IMR-90 (cell line): ENCODE measurements at regions not wholly inside any gene's neighbourhood (a gene's known extent, or its start where the extent isn't known, plus 50 kb on each side); places are given as distances from the start of the nearest gene placed in this dataset.

Source experiments
- ATAC-seq: fragments of 200-7000 bp; cut with Tn5 transposase; 2 replicates; pipeline ENCODE4 v1.9.1; 2020; ENCODE audit warnings: low read depth, mild to moderate bottlenecking, moderate library complexity
- BruUV-seq: library from RNA; stranded (reverse); fragments of 400-500 nt; replicated peaks from 2 replicates; lab custom pipeline; 2021; lab: Mats Ljungman, UMichigan
- CTCF ChIA-PET: fragments of 300-600 bp; formaldehyde crosslinking; extraction: SDS; loops from one replicate; lab custom pipeline; 2021; ENCODE audit warnings: antibody characterized with exemption; lab: Yijun Ruan, JAX
- POLR2A ChIA-PET: fragments of 300-600 bp; sonication (Branson Sonifier 250); formaldehyde crosslinking; loops from one replicate; lab custom pipeline; 2022; ENCODE audit warnings: antibody characterized with exemption; ENCODE audit not compliant: unreplicated experiment; lab: Charles Lee
- DNase-seq: peaks from one replicate; pipeline ENCODE4 v3.0.0; 2013
- H2AFZ ChIP-seq: replicated peaks from 2 replicates; pipeline ENCODE3; 2013; ENCODE audit warnings: low read length, mild to moderate bottlenecking; ENCODE audit not compliant: poor library complexity
- H2AK5ac ChIP-seq: 2 replicates; pipeline ENCODE4 v1.6.1; 2013; ENCODE audit warnings: low read depth, low read length, inconsistent platforms
- H2AK9ac ChIP-seq: replicated peaks from 2 replicates; pipeline ENCODE3; 2013; ENCODE audit warnings: mild to moderate bottlenecking, low read depth, low read length, moderate library complexity; ENCODE audit not compliant: poor library complexity
- H2BK120ac ChIP-seq: 2 replicates; pipeline ENCODE4 v1.6.1; 2013; ENCODE audit warnings: low read depth, low read length, inconsistent platforms
- H2BK15ac ChIP-seq: 3 replicates; pipeline ENCODE4 v1.6.1; 2013; ENCODE audit warnings: low read depth, low read length, inconsistent platforms
- H2BK20ac ChIP-seq: 2 replicates; pipeline ENCODE4 v1.6.1; 2013; ENCODE audit warnings: low read depth, mild to moderate bottlenecking, inconsistent platforms, low read length, moderate library complexity
- H2BK5ac ChIP-seq: 2 replicates; pipeline ENCODE4 v1.6.1; 2013; ENCODE audit warnings: mild to moderate bottlenecking, low read depth, low read length, inconsistent platforms; ENCODE audit not compliant: poor library complexity, severe bottlenecking
- H3K14ac ChIP-seq: replicated peaks from 2 replicates; pipeline ENCODE4 v1.6.1; 2013; ENCODE audit warnings: low read depth, low read length, inconsistent platforms
- H3K18ac ChIP-seq: 2 replicates; pipeline ENCODE4 v1.6.1; 2013; ENCODE audit warnings: low read depth, low read length, control low read depth
- H3K23ac ChIP-seq: 2 replicates; pipeline ENCODE4 v1.6.1; 2013; ENCODE audit warnings: low read depth, low read length, inconsistent platforms
- H3K27ac ChIP-seq: 2 replicates; pipeline ENCODE4 v1.5.1; 2013; ENCODE audit warnings: mild to moderate bottlenecking, control low read depth, low read length; ENCODE audit not compliant: insufficient read depth
- H3K27me3 ChIP-seq: 2 replicates; pipeline ENCODE4 v1.6.1; 2013; ENCODE audit warnings: low read length; ENCODE audit not compliant: control insufficient read depth, insufficient read depth
- H3K36me3 ChIP-seq: 2 replicates; pipeline ENCODE4 v1.6.1; 2013; ENCODE audit warnings: low read length, mixed read lengths; ENCODE audit not compliant: control insufficient read depth, insufficient read depth
- H3K4ac ChIP-seq: 2 replicates; pipeline ENCODE4 v1.6.1; 2013; ENCODE audit warnings: low read depth, low read length, inconsistent platforms
- H3K4me1 ChIP-seq: 2 replicates; pipeline ENCODE4 v1.6.1; 2013; ENCODE audit warnings: low read length, mixed read lengths; ENCODE audit not compliant: control insufficient read depth, insufficient read depth
- H3K4me2 ChIP-seq: 2 replicates; pipeline ENCODE4 v1.6.1; 2013; ENCODE audit warnings: low read depth, mild to moderate bottlenecking, control low read depth, low read length, moderate library complexity
- H3K4me3 ChIP-seq: 2 replicates; pipeline ENCODE4 v1.5.1; 2013; ENCODE audit warnings: low read depth, mild to moderate bottlenecking, control low read depth, low read length, moderate library complexity; ENCODE audit not compliant: insufficient read depth
- H3K56ac ChIP-seq: 2 replicates; pipeline ENCODE4 v1.6.1; 2013; ENCODE audit warnings: low read length, inconsistent platforms; ENCODE audit not compliant: insufficient read depth; ENCODE audit errors: extremely low read depth
- H3K79me1 ChIP-seq, 2 experiments: 2 replicates each; pipeline ENCODE4 v1.6.1; 2013; ENCODE audit warnings: low read length in 2 of 2, inconsistent platforms in 1 of 2, low read depth in 1 of 2
- H3K9ac ChIP-seq: 2 replicates; pipeline ENCODE4 v1.6.1; 2013; ENCODE audit warnings: low read depth, low read length, control low read depth
- H3K9me1 ChIP-seq: 2 replicates; pipeline ENCODE4 v1.6.1; 2013; ENCODE audit warnings: low read length, inconsistent platforms; ENCODE audit not compliant: insufficient read depth
- H3K9me3 ChIP-seq: 2 replicates; pipeline ENCODE4 v1.6.1; 2013; ENCODE audit warnings: low read length; ENCODE audit not compliant: control insufficient read depth, insufficient read depth
- H4K20me1 ChIP-seq: 2 replicates; pipeline ENCODE4 v1.6.1; 2013; ENCODE audit warnings: low read length, inconsistent platforms; ENCODE audit not compliant: insufficient read depth
- H4K5ac ChIP-seq: 2 replicates; pipeline ENCODE4 v1.6.1; 2013; ENCODE audit warnings: mild to moderate bottlenecking, low read depth, low read length, control low read depth
- H4K8ac ChIP-seq, 2 experiments: 2 replicates each; pipeline ENCODE4 v1.6.1; 2013; ENCODE audit warnings: low read depth in 2 of 2, low read length in 2 of 2, control low read depth in 1 of 2, inconsistent platforms in 1 of 2
- H4K91ac ChIP-seq: 2 replicates; pipeline ENCODE4 v1.6.1; 2013; ENCODE audit warnings: low read depth, low read length, inconsistent platforms; ENCODE audit not compliant: insufficient read depth
- NFE2L2 ChIP-seq: fragments of 150-350 bp; IDR thresholded peaks from 2 replicates; pipeline ENCODE4 v1.6.1; 2016; ENCODE audit warnings: low read depth, mild to moderate bottlenecking, low read length
- WGBS, 2 experiments: methylation state at CpG; one replicate each; pipeline versions ENCODE4 v1.1.5 to v1.1.7; 2013; ENCODE audit warnings: missing lambda C conversion rate in 2 of 2; ENCODE audit not compliant: insufficient read length in 1 of 2; ENCODE audit errors: extremely low coverage in 2 of 2; 5-methylcytosine and 5-hydroxymethylcytosine counted together
- dilution Hi-C: fragments of 300-500 bp; cut with HindIII; formaldehyde crosslinking; loops from one replicate; pipeline ENCODE4 v1.14.3; 2018; ENCODE audit warnings: low sequenced_read_pairs; ENCODE audit not compliant: unreplicated experiment
- in situ Hi-C: fragments of 300-500 bp; cut with MboI; formaldehyde crosslinking; loops from 3 replicates; pipeline ENCODE4 v1.14.3; 2019; ENCODE audit warnings: low sequenced_read_pairs, inconsistent platforms, mixed read lengths
- intact Hi-C: fragments of 100-400 bp; cut with micrococcal nuclease; formaldehyde crosslinking; loops from 2 replicates; pipeline ENCODE4 v1.10.0; 2022

- no peak overlapping the region for H4K91ac ChIP-seq
- H2BK15ac ChIP-seq = no peak overlapping the region
- no peak for ATAC-seq
- H3K4me3 ChIP-seq = no peak overlapping the region
- H3K4ac ChIP-seq = no peak overlapping the region
- H2AFZ ChIP-seq = peak overlapping the region; percentile 17
- H3K23ac ChIP-seq = no peak overlapping the region
- no peak overlapping the region for H4K5ac ChIP-seq
- no TSS peak for BruUV-seq
- H3K27ac ChIP-seq = no peak overlapping the region
- peaks cover 5% of the 10 kb centered on the region; the same call in 1 of the 2 replicates for H3K9me3 ChIP-seq
- TF ChIP-seq NFE2L2 = no peak
- H2AK9ac ChIP-seq = no peak overlapping the region
- H3K9ac ChIP-seq = no peak overlapping the region
- H2BK20ac ChIP-seq = no peak overlapping the region
- WGBS, 2 experiments = 71% methylated on average over 18 of the region's 22 CpGs; no CpG with 5 or more reads in 1 of the 2 experiments
- in situ Hi-C loops = no loop called here
- H3K79me1 ChIP-seq = no peaks in the 10 kb centered on the region
- H4K20me1 ChIP-seq = no peaks in the 10 kb centered on the region; the same call in 1 of the 2 replicates
- no peaks in the 10 kb centered on the region for H3K4me1 ChIP-seq
- H3K56ac ChIP-seq = no peak overlapping the region
- H3K4me2 ChIP-seq = no peak overlapping the region
- dilution Hi-C loops = no loop called here
- H3K36me3 ChIP-seq = no peaks in the 10 kb centered on the region
- intact Hi-C loops = no loop called here
- no peak overlapping the region for H4K8ac ChIP-seq
- no peak overlapping the region for H2BK5ac ChIP-seq
- no peak overlapping the region for H2BK120ac ChIP-seq
- no peak overlapping the region for H3K14ac ChIP-seq
- ChIA-PET CTCF (no interaction called here), POLR2A (no interaction called here)
- no peak for DNase-seq
- no peaks in the 10 kb centered on the region for H3K9me1 ChIP-seq
- H2AK5ac ChIP-seq = no peak overlapping the region
- no peak overlapping the region for H3K18ac ChIP-seq
- peaks cover 43% of the 10 kb centered on the region for H3K27me3 ChIP-seq
Measured at GRCh38 chr1:234778221-234779159, 168.5 kb upstream of the IRF2BP2 start.
